ENCODE measurements at regions not wholly inside any gene's neighbourhood (a gene's known extent, or its start where the extent isn't known, plus 50 kb on each side); places are given as distances from the start of the nearest gene placed in this dataset.

- CTCF ChIA-PET, result interaction anchor here (0.6 to 1.4 kb wide), 3 partner anchors 9 to 390 kb away, joined by 3 read pairs; no protein-coding TSS in a partner anchor
Observed at GRCh38 chr10:59068581-59069191, 107.8 kb upstream of the PHYHIPL start.

GRCh38 chr10:59072038-59072437 lies 104.4 kb upstream of the PHYHIPL start:
- Histone ChIP-seq H3K27me3 (ENCODE audit: insufficient read depth) (no peaks in the 10 kb centered on the region), H3K27ac (ENCODE audit: low read depth in 2 of 2, low read length in 1 of 2) (no peak overlapping the region), H3K4me1 (ENCODE audit: control insufficient read depth in 1 of 2, insufficient read depth in 2 of 2, low read depth in 1 of 2, low read length in 1 of 2) (no peaks in the 10 kb centered on the region), H3K4me2 (no peak overlapping the region), H3K9me2 (no peaks in the 10 kb centered on the region), H3K9ac (no peak overlapping the region), H3K9me3 (no peaks in the 10 kb centered on the region), H3K4me3 (ENCODE audit: low read depth in 2 of 2, low read length in 1 of 2) (no peak overlapping the region), H3K79me2 (ENCODE audit: insufficient read depth) (no peaks in the 10 kb centered on the region), H3K36me3 (replicated peaks in 1 of 2; ENCODE audit: control insufficient read depth in 1 of 2, insufficient read depth in 2 of 2, low read length in 1 of 2) (no peaks in the 10 kb centered on the region), H3F3A (replicated peaks; ENCODE audit: insufficient read depth) (no peaks in the 10 kb centered on the region), H4K20me1 (ENCODE audit: insufficient read depth) (no peaks in the 10 kb centered on the region), H2AFZ (ENCODE audit: low read depth) (no peak overlapping the region)
- CTCF ChIA-PET, result no interaction called here
- no peak for DNase-seq
- no peak for TF ChIP-seq MEF2A (IDR thresholded peaks at IDR 0.05; ENCODE audit: borderline replicate concordance, low read depth)
- no peak for TF ChIP-seq RFX5 (IDR thresholded peaks at IDR 0.05; ENCODE audit: low read length)
- TF ChIP-seq GATA2 (CRISPR knock-in tag; IDR thresholded peaks at IDR 0.05), result no peak
- 47% methylated on average over 1 of the region's 1 CpG for WGBS (ENCODE audit: low lambda C conversion rate)
- POLR2A ChIA-PET, result no interaction called here

More at GRCh38 chr10:59068581-59069191, 107.8 kb upstream of the PHYHIPL start:
- whole genome bisulfite sequencing (ENCODE audit: low lambda C conversion rate), result 43% methylated on average over 5 of the region's 5 CpGs
- H3K27ac ChIP-seq (ENCODE audit: low read depth in 2 of 2, low read length in 1 of 2), result no peak overlapping the region
- DNase-seq, result no peak
- H3K36me3 ChIP-seq (replicated peaks in 1 of 2; ENCODE audit: control insufficient read depth in 1 of 2, insufficient read depth in 2 of 2, low read length in 1 of 2), result no peaks in the 10 kb centered on the region
- no peaks in the 10 kb centered on the region for H3K4me1 ChIP-seq (ENCODE audit: control insufficient read depth in 1 of 2, insufficient read depth in 2 of 2, low read depth in 1 of 2, low read length in 1 of 2)
- TF ChIP-seq RCOR1 (IDR thresholded peaks at IDR 0.05; ENCODE audit: low read length) (no peak), MAX (IDR thresholded peaks at IDR 0.05; ENCODE audit: low read depth) (no peak), RAD21 (IDR thresholded peaks at IDR 0.05; ENCODE audit: low read length) (no peak), MEF2A (IDR thresholded peaks at IDR 0.05; ENCODE audit: borderline replicate concordance, low read depth) (no peak), TCF12 (IDR thresholded peaks at IDR 0.05) (no peak)
- H3F3A ChIP-seq (replicated peaks; ENCODE audit: insufficient read depth), result no peaks in the 10 kb centered on the region
- POLR2A ChIA-PET, result no interaction called here
- no peak overlapping the region for H3K4me3 ChIP-seq (ENCODE audit: low read depth in 2 of 2, low read length in 1 of 2)
- H3K9ac ChIP-seq, result no peak overlapping the region
- H3K79me2 ChIP-seq (ENCODE audit: insufficient read depth), result no peaks in the 10 kb centered on the region
- no peak overlapping the region for H3K4me2 ChIP-seq
- H3K9me2 ChIP-seq, result no peaks in the 10 kb centered on the region
- H4K20me1 ChIP-seq (ENCODE audit: insufficient read depth), result no peaks in the 10 kb centered on the region
- H3K27me3 ChIP-seq (ENCODE audit: insufficient read depth), result no peaks in the 10 kb centered on the region
- H2AFZ ChIP-seq (ENCODE audit: low read depth), result no peak overlapping the region
- H3K9me3 ChIP-seq, result no peaks in the 10 kb centered on the region

GRCh38 chr10:59073456-59074053 lies 102.9 kb upstream of the PHYHIPL start:
- H3K4me1 ChIP-seq (ENCODE audit: control insufficient read depth in 1 of 2, insufficient read depth in 2 of 2, low read depth in 1 of 2, low read length in 1 of 2), result no peaks in the 10 kb centered on the region
- no peak overlapping the region for H3K4me3 ChIP-seq (ENCODE audit: low read depth in 2 of 2, low read length in 1 of 2)
- ChIA-PET CTCF (interaction anchor here (0.8 kb wide), 1 partner anchor 12 kb away, joined by 3 read pairs; no protein-coding TSS in a partner anchor), POLR2A (no interaction called here)
- no peak overlapping the region for H3K27ac ChIP-seq (ENCODE audit: low read depth in 2 of 2, low read length in 1 of 2)
- peaks cover under 1% of the 10 kb centered on the region for H3F3A ChIP-seq (replicated peaks; ENCODE audit: insufficient read depth)
- H3K9me3 ChIP-seq, result no peaks in the 10 kb centered on the region
- H4K20me1 ChIP-seq (ENCODE audit: insufficient read depth), result no peaks in the 10 kb centered on the region
- H3K4me2 ChIP-seq, result no peak overlapping the region
- no peak for DNase-seq
- no peaks in the 10 kb centered on the region for H3K9me2 ChIP-seq
- H3K9ac ChIP-seq, result no peak overlapping the region
- H3K79me2 ChIP-seq (ENCODE audit: insufficient read depth), result no peaks in the 10 kb centered on the region
- no peaks in the 10 kb centered on the region for H3K27me3 ChIP-seq (ENCODE audit: insufficient read depth)
- H3K36me3 ChIP-seq (replicated peaks in 1 of 2; ENCODE audit: control insufficient read depth in 1 of 2, insufficient read depth in 2 of 2, low read length in 1 of 2), result no peaks in the 10 kb centered on the region
- no peak overlapping the region for H2AFZ ChIP-seq (ENCODE audit: low read depth)
- 60% methylated on average over 1 of the region's 1 CpG for WGBS (ENCODE audit: low lambda C conversion rate)
- TF ChIP-seq ZBTB33 (IDR thresholded peaks at IDR 0.05; ENCODE audit: borderline replicate concordance, low read depth) (no peak), USF2 (IDR thresholded peaks at IDR 0.05; ENCODE audit: borderline replicate concordance, low read depth, low read length) (no peak), EP300 (IDR thresholded peaks at IDR 0.05; ENCODE audit: borderline replicate concordance in 1 of 2, low read depth in 1 of 2, low read length in 1 of 2) (no peak), ELF1 (IDR thresholded peaks at IDR 0.05) (no peak), NRF1 (IDR thresholded peaks at IDR 0.05; ENCODE audit: low read depth, low read length) (no peak), IRF3 (IDR thresholded peaks at IDR 0.05; ENCODE audit: low read depth, low read length) (no peak), RXRA (IDR thresholded peaks at IDR 0.05; ENCODE audit: borderline replicate concordance, low read depth) (no peak), SIN3A (IDR thresholded peaks at IDR 0.05; ENCODE audit: borderline replicate concordance, low read depth, low read length) (no peak), PBX3 (IDR thresholded peaks at IDR 0.05) (no peak), GATA2 (CRISPR knock-in tag; IDR thresholded peaks at IDR 0.05) (no peak), NFIC (IDR thresholded peaks at IDR 0.05; ENCODE audit: borderline replicate concordance) (no peak)
